HFFc6 (cell line): ENCODE measurements at regions not wholly inside any gene's neighbourhood (a gene's known extent, or its start where the extent isn't known, plus 50 kb on each side); places are given as distances from the start of the nearest gene placed in this dataset.
A peak's percentile ranks its signal among the peaks of the same experiment; 100 is the strongest.

ENCODE experiments used
- DNase-seq: peaks from one replicate; pipeline ENCODE4 v3.0.0-alpha.2; 2018
- H3K27ac Mint-ChIP-seq: 2 replicates; pipeline ENCODE4 v1.8.0; 2020; ENCODE audit warnings: mild to moderate bottlenecking, mixed read lengths
- H3K27me3 Mint-ChIP-seq: 2 replicates; pipeline ENCODE4 v1.8.0; 2021; ENCODE audit warnings: mild to moderate bottlenecking, moderate library complexity, mixed read lengths; ENCODE audit not compliant: insufficient read depth
- H3K36me3 Mint-ChIP-seq: 2 replicates; pipeline ENCODE4 v1.8.0; 2021; ENCODE audit warnings: low read depth, mixed read lengths
- H3K4me1 Mint-ChIP-seq: 2 replicates; pipeline ENCODE4 v1.8.0; 2020; ENCODE audit warnings: low read depth, mixed read lengths
- H3K4me3 Mint-ChIP-seq: 2 replicates; pipeline ENCODE4 v1.8.0; 2020; ENCODE audit warnings: mild to moderate bottlenecking, moderate library complexity, mixed read lengths
- H3K9me3 Mint-ChIP-seq: 2 replicates; pipeline ENCODE4 v1.8.0; 2020; ENCODE audit warnings: mild to moderate bottlenecking, mixed read lengths
- TF ChIP-seq, protein P1 (sequence below): fragments of 200-600 bp; sonication (generic); IDR thresholded peaks from 2 replicates; pipeline ENCODE4 v1.5.0; 2021; ENCODE audit warnings: antibody characterized with exemption, mild to moderate bottlenecking

DNA sequence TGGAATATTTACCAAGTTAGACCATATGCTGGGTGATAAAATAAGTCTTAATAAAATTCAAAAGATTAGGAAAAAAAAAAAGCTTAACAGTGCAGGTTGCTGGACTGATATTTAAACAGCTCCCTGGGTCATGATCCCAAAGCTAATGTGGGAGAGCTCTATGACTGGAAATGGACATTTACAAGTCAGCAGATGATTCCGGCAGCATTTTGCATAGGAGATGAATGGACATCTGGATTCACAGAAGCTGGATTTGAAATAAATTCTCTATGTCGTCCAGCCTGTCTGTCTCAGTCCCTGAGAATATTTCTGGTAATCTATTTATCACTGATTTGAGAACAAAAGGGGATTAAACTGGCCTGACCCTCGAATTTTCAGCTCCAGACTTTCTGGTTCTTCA is 52.3 kb upstream of the KLHL25 start:
- Mint-ChIP-seq H3K27me3 (peaks cover 9% of the 10 kb centered on the region), H3K27ac (no peak overlapping the region), H3K9me3 (peaks cover 3% of the 10 kb centered on the region; the same call in 1 of the 2 replicates), H3K4me1 (no peaks in the 10 kb centered on the region), H3K36me3 (no peaks in the 10 kb centered on the region), H3K4me3 (no peak overlapping the region)
- TF ChIP-seq, protein P1, sequence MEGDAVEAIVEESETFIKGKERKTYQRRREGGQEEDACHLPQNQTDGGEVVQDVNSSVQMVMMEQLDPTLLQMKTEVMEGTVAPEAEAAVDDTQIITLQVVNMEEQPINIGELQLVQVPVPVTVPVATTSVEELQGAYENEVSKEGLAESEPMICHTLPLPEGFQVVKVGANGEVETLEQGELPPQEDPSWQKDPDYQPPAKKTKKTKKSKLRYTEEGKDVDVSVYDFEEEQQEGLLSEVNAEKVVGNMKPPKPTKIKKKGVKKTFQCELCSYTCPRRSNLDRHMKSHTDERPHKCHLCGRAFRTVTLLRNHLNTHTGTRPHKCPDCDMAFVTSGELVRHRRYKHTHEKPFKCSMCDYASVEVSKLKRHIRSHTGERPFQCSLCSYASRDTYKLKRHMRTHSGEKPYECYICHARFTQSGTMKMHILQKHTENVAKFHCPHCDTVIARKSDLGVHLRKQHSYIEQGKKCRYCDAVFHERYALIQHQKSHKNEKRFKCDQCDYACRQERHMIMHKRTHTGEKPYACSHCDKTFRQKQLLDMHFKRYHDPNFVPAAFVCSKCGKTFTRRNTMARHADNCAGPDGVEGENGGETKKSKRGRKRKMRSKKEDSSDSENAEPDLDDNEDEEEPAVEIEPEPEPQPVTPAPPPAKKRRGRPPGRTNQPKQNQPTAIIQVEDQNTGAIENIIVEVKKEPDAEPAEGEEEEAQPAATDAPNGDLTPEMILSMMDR, result no peak
- DNase-seq, result no peak

DNA sequence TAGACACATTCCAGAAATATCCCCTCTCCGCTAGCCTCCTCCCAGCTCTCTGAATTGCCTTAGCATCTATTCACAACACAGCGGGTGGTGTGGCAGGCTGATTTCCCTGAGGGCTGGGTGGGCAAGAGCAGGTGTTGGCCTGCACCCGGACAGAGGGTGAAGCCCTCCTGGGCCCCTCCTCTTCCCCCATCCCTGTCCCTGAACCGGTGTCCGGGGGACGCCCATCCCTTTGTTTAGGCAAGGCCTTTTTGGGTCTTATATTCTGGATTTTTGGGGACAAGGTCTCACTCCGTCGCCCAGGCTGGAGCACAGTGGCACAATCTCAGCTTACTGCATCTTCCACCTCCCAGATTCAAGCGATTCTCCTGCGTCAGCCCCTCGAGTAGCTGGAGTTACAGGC is 55.2 kb upstream of the KLHL25 start:
- Mint-ChIP-seq H3K9me3 (peaks cover 3% of the 10 kb centered on the region; the same call in 1 of the 2 replicates), H3K36me3 (no peaks in the 10 kb centered on the region), H3K4me1 (peaks cover 6% of the 10 kb centered on the region; the same call in 1 of the 2 replicates), H3K4me3 (no peak overlapping the region), H3K27ac (no peak overlapping the region), H3K27me3 (peaks cover 6% of the 10 kb centered on the region)
- no peak for DNase-seq
- TF ChIP-seq, protein P1, result no peak

GRCh38 chr15:85852969-85853368 is 58.2 kb upstream of the KLHL25 start:
- Mint-ChIP-seq H3K4me3 (no peak overlapping the region), H3K27ac (no peak overlapping the region), H3K27me3 (peaks cover 17% of the 10 kb centered on the region), H3K36me3 (no peaks in the 10 kb centered on the region), H3K4me1 (peaks cover 6% of the 10 kb centered on the region; the same call in 1 of the 2 replicates), H3K9me3 (no peaks in the 10 kb centered on the region)
- TF ChIP-seq, protein P1, result no peak
- DNase-seq, result no peak

- TF ChIP-seq, protein P1, result peak; percentile 91
- Mint-ChIP-seq H3K4me3 (no peak overlapping the region), H3K27ac (no peak overlapping the region), H3K27me3 (peaks cover 24% of the 10 kb centered on the region), H3K36me3 (no peaks in the 10 kb centered on the region), H3K4me1 (peaks cover 12% of the 10 kb centered on the region), H3K9me3 (no peaks in the 10 kb centered on the region)
- peak; percentile 48 for DNase-seq
Observed at GRCh38 chr15:85854345-85855097, 59.8 kb upstream of the KLHL25 start.

DNA sequence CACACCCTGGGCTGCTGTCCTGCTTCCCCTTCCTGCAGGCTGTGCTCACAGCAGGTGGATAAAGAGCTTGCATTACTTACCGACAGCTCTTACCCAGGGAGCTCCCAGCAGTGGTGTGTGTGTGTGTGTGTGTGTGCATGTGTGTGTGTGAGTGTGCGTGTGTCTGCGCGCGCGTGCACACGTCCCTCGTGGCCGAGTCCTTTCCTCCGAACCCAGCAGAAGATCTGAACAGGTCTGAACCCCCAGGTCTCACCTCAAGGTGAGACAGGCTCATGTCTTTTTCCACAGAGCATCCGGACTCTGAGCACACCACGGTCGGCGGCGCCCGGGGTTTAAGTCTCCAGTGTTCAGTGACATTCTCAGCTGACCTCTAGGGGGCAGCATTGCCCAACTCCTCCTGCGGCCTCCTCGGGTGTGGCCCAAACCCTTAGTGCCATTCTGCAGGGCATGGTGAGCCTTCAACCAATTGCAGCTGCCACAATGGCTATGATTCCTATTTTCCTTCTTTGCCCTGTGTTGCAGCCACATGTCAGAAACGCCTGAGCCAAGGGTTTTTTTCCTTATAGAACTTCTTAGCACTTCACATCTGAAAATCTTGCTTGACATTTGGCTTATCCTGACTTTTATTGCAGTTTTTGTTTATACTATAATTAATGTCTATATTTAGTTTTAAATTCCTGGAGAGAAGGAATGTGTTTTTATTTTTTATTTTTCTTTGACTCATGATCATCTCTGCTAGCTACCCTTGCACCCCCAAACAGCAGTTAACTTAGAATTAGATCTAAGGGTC is 64.1 kb upstream of the KLHL25 start:
- Mint-ChIP-seq H3K27ac (no peak overlapping the region), H3K4me1 (peaks cover 12% of the 10 kb centered on the region), H3K9me3 (no peaks in the 10 kb centered on the region), H3K36me3 (no peaks in the 10 kb centered on the region), H3K27me3 (peaks cover 43% of the 10 kb centered on the region), H3K4me3 (peak overlapping the region; percentile 54; the same call in 1 of the 2 replicates)
- DNase-seq, result peak; percentile 40
- TF ChIP-seq, protein P1, result peak; percentile 89
